ENCODE measurements at regions not wholly inside any gene's neighbourhood (a gene's known extent, or its start where the extent isn't known, plus 50 kb on each side); places are given as distances from the start of the nearest gene placed in this dataset.

- Histone ChIP-seq H3F3A (ENCODE audit: low read depth) (no peaks in the 10 kb centered on the region), H4K20me1 (ENCODE audit: insufficient read depth, low read length, poor library complexity, severe bottlenecking) (no peaks in the 10 kb centered on the region), H3K4me2 (ENCODE audit: low read depth, low read length, poor library complexity, severe bottlenecking) (no peak overlapping the region), H3K27me3 (ENCODE audit: insufficient read depth, low read length, poor library complexity, severe bottlenecking) (no peaks in the 10 kb centered on the region), H3K79me2 (ENCODE audit: insufficient read depth, low read length) (no peaks in the 10 kb centered on the region), H3K9ac (ENCODE audit: low read depth, low read length, poor library complexity, severe bottlenecking) (no peak overlapping the region), H3K9me3 (ENCODE audit: insufficient read depth, low read depth, low read length) (no peaks in the 10 kb centered on the region), H3K9me2 (replicated peaks; ENCODE audit: low read depth, low read length) (no peaks in the 10 kb centered on the region), H3K4me1 (ENCODE audit: insufficient read depth, low read length, poor library complexity, severe bottlenecking) (no peaks in the 10 kb centered on the region), H2AFZ (ENCODE audit: low read length) (no peak overlapping the region), H3K36me3 (ENCODE audit: insufficient read depth, low read length) (no peaks in the 10 kb centered on the region), H3K4me3 (ENCODE audit: low read length, poor library complexity, severe bottlenecking) (no peak overlapping the region)
- no peak for TF ChIP-seq EZH2phosphoT487 (IDR thresholded peaks at IDR 0.05; ENCODE audit: borderline replicate concordance)
Measured at GRCh38 chr7:112665709-112666108, 124.5 kb downstream of the TMEM168 start.

DNA sequence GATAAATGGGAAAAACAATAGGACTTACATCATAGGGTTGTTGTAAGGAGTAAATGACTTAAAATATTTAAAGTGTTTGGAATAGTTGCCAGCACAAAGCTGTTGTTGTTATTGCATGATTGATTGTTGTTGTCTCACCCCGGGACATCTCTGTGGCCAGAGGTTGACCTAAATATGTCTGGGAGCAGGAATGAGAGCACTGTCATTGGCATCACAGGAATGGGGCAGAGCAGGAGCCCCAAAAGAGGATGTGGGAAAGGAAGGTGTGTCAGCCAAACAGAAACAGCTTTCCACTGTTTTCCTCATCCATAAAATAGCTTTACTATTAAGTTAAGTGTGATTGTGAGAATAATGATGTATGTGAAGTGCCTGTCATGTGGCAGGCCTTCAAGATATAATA is 121.6 kb downstream of the TMEM168 start:
- H3K9me3 ChIP-seq (ENCODE audit: insufficient read depth, low read depth, low read length): no peaks in the 10 kb centered on the region
- no peak overlapping the region for H2AFZ ChIP-seq (ENCODE audit: low read length)
- no peaks in the 10 kb centered on the region for H3K27me3 ChIP-seq (ENCODE audit: insufficient read depth, low read length, poor library complexity, severe bottlenecking)
- H3K36me3 ChIP-seq (ENCODE audit: insufficient read depth, low read length): no peaks in the 10 kb centered on the region
- no peaks in the 10 kb centered on the region for H3K79me2 ChIP-seq (ENCODE audit: insufficient read depth, low read length)
- no peak for TF ChIP-seq CTCF (conservative IDR thresholded peaks at IDR 0.05; ENCODE audit: low read length)
- no peak for TF ChIP-seq EZH2phosphoT487 (IDR thresholded peaks at IDR 0.05; ENCODE audit: borderline replicate concordance)
- no peaks in the 10 kb centered on the region for H3K4me1 ChIP-seq (ENCODE audit: insufficient read depth, low read length, poor library complexity, severe bottlenecking)
- no peaks in the 10 kb centered on the region for H3K9me2 ChIP-seq (replicated peaks; ENCODE audit: low read depth, low read length)
- no peak overlapping the region for H3K4me2 ChIP-seq (ENCODE audit: low read depth, low read length, poor library complexity, severe bottlenecking)
- no peak overlapping the region for H3K4me3 ChIP-seq (ENCODE audit: low read length, poor library complexity, severe bottlenecking)
- H3F3A ChIP-seq (ENCODE audit: low read depth): no peaks in the 10 kb centered on the region
- no peaks in the 10 kb centered on the region for H4K20me1 ChIP-seq (ENCODE audit: insufficient read depth, low read length, poor library complexity, severe bottlenecking)
- H3K9ac ChIP-seq (ENCODE audit: low read depth, low read length, poor library complexity, severe bottlenecking): no peak overlapping the region

GRCh38 chr7:112669306-112669705 is 120.9 kb downstream of the TMEM168 start:
- Histone ChIP-seq H3K4me2 (ENCODE audit: low read depth, low read length, poor library complexity, severe bottlenecking) (no peak overlapping the region), H3K4me3 (ENCODE audit: low read length, poor library complexity, severe bottlenecking) (no peak overlapping the region), H3K27me3 (ENCODE audit: insufficient read depth, low read length, poor library complexity, severe bottlenecking) (no peaks in the 10 kb centered on the region), H4K20me1 (ENCODE audit: insufficient read depth, low read length, poor library complexity, severe bottlenecking) (no peaks in the 10 kb centered on the region), H3F3A (ENCODE audit: low read depth) (no peaks in the 10 kb centered on the region), H3K4me1 (ENCODE audit: insufficient read depth, low read length, poor library complexity, severe bottlenecking) (no peaks in the 10 kb centered on the region), H3K79me2 (ENCODE audit: insufficient read depth, low read length) (no peaks in the 10 kb centered on the region), H2AFZ (ENCODE audit: low read length) (no peak overlapping the region), H3K9ac (ENCODE audit: low read depth, low read length, poor library complexity, severe bottlenecking) (no peak overlapping the region), H3K9me3 (ENCODE audit: insufficient read depth, low read depth, low read length) (no peaks in the 10 kb centered on the region), H3K36me3 (ENCODE audit: insufficient read depth, low read length) (no peaks in the 10 kb centered on the region), H3K9me2 (replicated peaks; ENCODE audit: low read depth, low read length) (no peaks in the 10 kb centered on the region)
- no peak for TF ChIP-seq EZH2phosphoT487 (IDR thresholded peaks at IDR 0.05; ENCODE audit: borderline replicate concordance)
- TF ChIP-seq CTCF (conservative IDR thresholded peaks at IDR 0.05; ENCODE audit: low read length): no peak

DNA sequence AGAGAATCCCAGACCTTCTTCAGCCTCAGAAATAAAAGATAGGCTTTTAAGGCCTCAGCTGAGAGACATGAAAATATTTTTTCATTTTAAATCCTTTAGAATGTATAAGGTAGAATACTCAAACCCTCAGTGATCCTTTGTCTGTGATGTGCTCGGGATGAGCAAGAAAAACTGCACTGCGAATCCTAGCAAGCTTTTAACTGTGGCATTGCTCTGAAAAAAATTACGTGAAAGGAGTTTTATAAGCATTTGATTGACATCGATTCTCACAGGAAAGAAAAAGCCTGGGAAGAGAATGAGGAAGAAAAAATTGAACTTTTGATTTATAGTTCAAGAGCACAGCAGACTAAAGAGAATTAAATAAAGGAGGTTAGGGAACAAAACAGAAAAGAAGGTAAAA is 120.0 kb downstream of the TMEM168 start:
- no peak overlapping the region for H3K4me3 ChIP-seq (ENCODE audit: low read length, poor library complexity, severe bottlenecking)
- no peak overlapping the region for H3K4me2 ChIP-seq (ENCODE audit: low read depth, low read length, poor library complexity, severe bottlenecking)

More for the DNA sequence above, 120.0 kb downstream of the TMEM168 start:
- Histone ChIP-seq H2AFZ (ENCODE audit: low read length) (no peak overlapping the region), H3K4me1 (ENCODE audit: insufficient read depth, low read length, poor library complexity, severe bottlenecking) (no peaks in the 10 kb centered on the region), H4K20me1 (ENCODE audit: insufficient read depth, low read length, poor library complexity, severe bottlenecking) (no peaks in the 10 kb centered on the region), H3K79me2 (ENCODE audit: insufficient read depth, low read length) (no peaks in the 10 kb centered on the region), H3K27me3 (ENCODE audit: insufficient read depth, low read length, poor library complexity, severe bottlenecking) (no peaks in the 10 kb centered on the region), H3K9me3 (ENCODE audit: insufficient read depth, low read depth, low read length) (no peaks in the 10 kb centered on the region), H3K9me2 (replicated peaks; ENCODE audit: low read depth, low read length) (no peaks in the 10 kb centered on the region), H3K36me3 (ENCODE audit: insufficient read depth, low read length) (no peaks in the 10 kb centered on the region), H3F3A (ENCODE audit: low read depth) (no peaks in the 10 kb centered on the region), H3K9ac (ENCODE audit: low read depth, low read length, poor library complexity, severe bottlenecking) (no peak overlapping the region)
- TF ChIP-seq CTCF (conservative IDR thresholded peaks at IDR 0.05; ENCODE audit: low read length): no peak
- no peak for TF ChIP-seq EZH2phosphoT487 (IDR thresholded peaks at IDR 0.05; ENCODE audit: borderline replicate concordance)
